Cardiac septum (tissue), 1 donor: ENCODE measurements at regions not wholly inside any gene's neighbourhood (a gene's known extent, or its start where the extent isn't known, plus 50 kb on each side); places are given as distances from the start of the nearest gene placed in this dataset.

ENCODE experiments used
- DNase-seq: peaks from one replicate; pipeline ENCODE4 v3.0.0-alpha.2; 2020; ENCODE audit warnings: low spot score
- intact Hi-C: fragments of 100-400 bp; cut with DNase I; formaldehyde crosslinking; loops from one replicate; pipeline ENCODE4 v1.14.0; 2022
- donor health status: DM: no; HTN: no; CAD: no.

GRCh38 chr15:97728791-97729190 is 231.7 kb upstream of the ARRDC4 start:
- intact Hi-C loops = no loop called here
- DNase-seq = no peak

GRCh38 chr15:97729270-97729669 is 231.2 kb upstream of the ARRDC4 start:
- intact Hi-C loops = no loop called here
- DNase-seq = no peak

GRCh38 chr15:97730315-97730714 is 230.2 kb upstream of the ARRDC4 start:
- intact Hi-C loops = no loop called here

GRCh38 chr15:97731859-97732258 is 228.6 kb upstream of the ARRDC4 start:
- intact Hi-C loops = no loop called here
- DNase-seq = no peak

More at GRCh38 chr15:97730315-97730714, 230.2 kb upstream of the ARRDC4 start:
- DNase-seq = no peak

GRCh38 chr15:97733373-97733772 is 227.1 kb upstream of the ARRDC4 start:
- no peak for DNase-seq
- intact Hi-C loops = no loop called here

- DNase-seq = no peak
- intact Hi-C loops = no loop called here
These were observed 223.8 kb upstream of the ARRDC4 start for GRCh38 chr15:97736748-97737147.

DNA sequence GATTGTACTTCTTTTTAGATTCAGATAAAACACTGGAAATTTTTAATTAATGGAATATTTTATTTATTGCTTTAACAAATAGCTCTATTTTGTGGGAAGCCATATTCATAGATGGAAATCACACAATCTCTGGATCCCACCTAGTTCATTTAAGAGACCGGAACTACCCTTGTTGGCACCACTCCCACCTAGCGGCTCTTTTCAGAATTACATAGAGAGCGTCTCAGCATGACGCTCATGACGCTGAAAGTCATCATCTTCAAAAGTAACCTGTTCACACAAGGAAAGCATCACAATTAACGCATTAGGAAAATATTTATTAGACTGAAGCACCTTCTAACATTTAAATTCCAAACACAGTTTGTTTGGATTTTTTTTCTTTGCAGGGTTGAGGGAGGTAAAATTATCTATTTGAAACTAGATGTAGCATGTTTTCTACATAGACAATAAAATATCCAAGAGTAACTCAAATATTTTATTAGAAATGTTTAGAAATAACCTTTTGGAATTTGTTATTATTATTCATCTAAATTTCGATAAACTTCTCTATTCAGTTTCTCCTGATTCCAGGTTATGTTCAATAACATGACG is 214.9 kb upstream of the ARRDC4 start:
- DNase-seq = no peak
- intact Hi-C loops = no loop called here

GRCh38 chr15:97747342-97747741 is 213.2 kb upstream of the ARRDC4 start:
- DNase-seq = no peak
- intact Hi-C loops = no loop called here

GRCh38 chr15:97748576-97748975 is 211.9 kb upstream of the ARRDC4 start:
- no peak for DNase-seq
- intact Hi-C loops = no loop called here

GRCh38 chr15:97750060-97750459 is 210.4 kb upstream of the ARRDC4 start:
- no peak for DNase-seq
- intact Hi-C loops = loop anchor here (5.0 to 10.0 kb wide), 2 partner anchors 493 to 1395 kb away; no protein-coding TSS in a partner anchor

DNA sequence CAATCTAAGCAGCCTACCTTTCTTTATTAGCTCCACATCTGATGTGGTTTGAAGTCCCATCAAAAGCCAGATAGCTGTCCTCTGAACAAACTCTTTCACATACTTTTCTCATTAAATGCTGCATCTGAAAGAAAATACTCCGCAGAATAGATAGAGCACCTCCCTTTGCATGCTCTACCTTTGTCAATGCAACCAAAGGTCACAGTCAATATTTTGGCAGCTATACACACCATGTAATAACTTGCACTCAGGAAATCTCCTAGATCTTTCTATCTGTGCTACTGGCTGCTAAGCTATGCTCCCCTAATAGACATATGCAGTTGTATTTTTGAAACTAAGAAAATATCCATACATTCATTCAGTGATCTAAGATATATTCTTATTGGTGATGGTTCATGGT is 204.8 kb upstream of the ARRDC4 start:
- intact Hi-C loops = loop anchor here (10.0 kb wide), 1 partner anchor 1401 kb away; no protein-coding TSS in a partner anchor
- no peak for DNase-seq

DNA sequence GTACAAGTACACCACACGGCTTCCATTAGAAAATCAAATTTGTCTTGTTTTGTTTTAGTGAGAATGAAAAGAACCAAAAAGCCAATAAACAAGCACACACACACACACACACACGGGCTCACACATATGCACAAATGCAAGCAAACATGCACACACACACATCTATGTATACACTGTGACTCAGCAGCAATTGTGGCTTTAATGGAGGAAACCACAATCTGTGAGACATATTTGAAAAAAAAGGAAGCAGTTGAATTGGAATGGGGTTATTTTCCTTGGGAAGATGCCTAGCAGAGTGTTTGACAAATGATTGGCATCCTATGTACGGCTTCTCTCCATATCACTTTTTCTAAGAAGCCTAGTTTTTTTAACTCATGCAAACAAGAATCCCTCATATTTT is 201.1 kb upstream of the ARRDC4 start:
- DNase-seq = no peak
- intact Hi-C loops = loop anchor here (10.0 kb wide), 1 partner anchor 1405 kb away; no protein-coding TSS in a partner anchor

DNA sequence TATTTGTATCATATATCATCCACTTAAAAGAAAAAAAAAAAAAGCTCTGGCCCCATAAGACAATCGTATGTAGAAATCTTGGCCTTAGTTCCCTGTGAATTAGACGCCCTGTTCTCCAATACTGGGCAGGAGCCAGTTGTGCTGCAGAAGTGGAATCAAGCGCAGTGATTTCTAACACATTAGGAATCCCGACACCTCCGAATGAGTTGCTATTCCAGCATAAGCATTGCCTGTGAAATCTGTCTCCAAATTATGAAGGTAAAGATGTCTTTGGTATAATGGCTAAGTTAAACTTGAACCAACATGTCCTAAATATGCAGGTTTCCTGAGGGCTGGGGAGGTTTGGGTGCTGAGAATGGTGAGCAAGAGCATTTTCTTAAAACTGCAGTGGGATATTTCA is 199.4 kb upstream of the ARRDC4 start:
- intact Hi-C loops = no loop called here
- DNase-seq = no peak

- DNase-seq = no peak
- intact Hi-C loops = no loop called here
These were observed 177.3 kb upstream of the ARRDC4 start for GRCh38 chr15:97783240-97783639.

GRCh38 chr15:97786741-97787140 is 173.8 kb upstream of the ARRDC4 start:
- intact Hi-C loops = no loop called here
- no peak for DNase-seq

DNA sequence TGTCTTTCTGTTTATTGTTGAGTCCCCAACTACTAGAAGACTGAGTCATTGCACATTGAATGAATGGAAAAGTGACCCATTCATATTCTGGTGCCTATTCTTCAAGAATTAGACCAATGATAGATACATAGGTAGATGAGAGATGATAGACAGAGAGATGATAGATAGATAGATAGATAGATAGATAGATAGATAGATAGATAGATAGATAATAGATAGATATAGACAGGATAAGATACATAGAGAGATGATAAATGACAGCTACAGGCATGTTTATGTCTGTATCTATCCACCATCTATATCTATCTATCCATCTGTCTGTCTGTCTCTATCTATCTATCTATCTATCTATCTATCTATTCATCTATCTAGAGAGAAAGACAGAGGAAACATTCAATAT is 170.3 kb upstream of the ARRDC4 start:
- intact Hi-C loops = no loop called here

GRCh38 chr15:97791824-97792792 is 168.4 kb upstream of the ARRDC4 start:
- DNase-seq = no peak
- intact Hi-C loops = no loop called here

More for the DNA sequence above, 170.3 kb upstream of the ARRDC4 start:
- DNase-seq = no peak

DNA sequence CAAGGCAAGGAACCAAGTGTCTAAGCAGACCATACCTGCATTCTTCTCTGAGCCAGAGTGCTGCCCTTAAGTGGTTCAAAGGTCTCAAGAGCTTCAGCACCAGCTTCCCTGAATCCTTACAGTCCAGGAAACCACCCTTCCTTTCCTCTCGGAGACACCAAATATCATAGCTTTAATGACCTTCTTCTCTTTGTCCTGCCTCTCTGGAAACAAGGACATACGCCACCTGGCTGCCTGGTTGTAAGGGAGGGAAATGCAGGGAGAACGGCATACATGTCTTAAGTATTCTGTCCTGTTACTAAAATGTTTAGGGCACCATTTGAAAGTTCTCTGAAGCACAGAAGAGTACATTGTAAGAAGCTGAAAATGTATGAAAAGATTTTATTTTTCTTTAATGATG is 155.6 kb upstream of the ARRDC4 start:
- intact Hi-C loops = no loop called here
- no peak for DNase-seq

DNA sequence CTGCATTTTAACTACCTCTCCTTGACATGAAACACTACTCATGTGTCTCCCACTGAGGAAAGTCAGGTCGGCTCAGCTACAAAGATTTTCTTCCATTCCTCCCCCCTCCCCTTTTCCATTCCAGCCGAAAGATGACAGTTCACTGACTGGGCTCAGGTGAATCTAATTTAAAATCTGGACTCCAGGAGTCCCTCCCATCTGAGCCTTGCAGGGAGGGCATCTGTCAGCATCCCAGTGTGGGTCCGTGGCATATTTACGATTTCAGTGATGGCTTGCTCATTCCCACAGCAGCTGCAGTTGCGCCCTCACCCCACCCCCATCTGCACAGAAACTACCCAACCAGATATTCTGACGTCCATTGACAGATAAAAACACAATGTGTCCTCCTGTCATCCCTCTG is 153.7 kb upstream of the ARRDC4 start:
- intact Hi-C loops = no loop called here

DNA sequence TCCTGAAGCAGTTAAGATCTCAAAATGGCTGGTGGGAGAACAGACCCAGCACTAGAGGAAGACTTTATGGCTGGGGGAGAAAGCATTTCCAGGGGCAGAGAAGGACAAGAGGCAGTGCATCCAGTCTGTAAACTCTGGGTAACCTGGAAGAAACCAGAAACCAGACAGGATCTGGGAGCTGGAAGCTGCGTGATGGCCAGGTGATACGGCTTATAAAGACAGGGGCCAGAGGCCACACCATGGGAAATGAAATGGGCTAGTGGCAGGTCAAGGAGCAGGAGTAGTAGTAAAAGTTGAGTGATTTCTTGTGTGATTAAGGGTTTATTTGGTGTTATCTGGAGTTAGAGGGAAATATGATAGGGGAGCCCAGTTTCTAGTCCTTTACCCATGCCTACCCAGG is 144.7 kb upstream of the ARRDC4 start:
- intact Hi-C loops = no loop called here
- DNase-seq = no peak

More for the DNA sequence above, 153.7 kb upstream of the ARRDC4 start:
- no peak for DNase-seq
